ELR (cell line): ENCODE measurements at regions not wholly inside any gene's neighbourhood (a gene's known extent, or its start where the extent isn't known, plus 50 kb on each side); places are given as distances from the start of the nearest gene placed in this dataset.

Source experiments
- DNase-seq: peaks from one replicate; pipeline ENCODE4 v3.0.0-alpha.2; 2015; ENCODE audit warnings: low read depth

GRCh38 chr20:52818491-52818890, 153.7 kb upstream of the TSHZ2 start:
- DNase-seq: no peak

- no peak for DNase-seq
Measured at GRCh38 chr20:52817981-52818380, 154.2 kb upstream of the TSHZ2 start.

- DNase-seq: no peak
Measured at GRCh38 chr20:52817511-52817910, 154.6 kb upstream of the TSHZ2 start.

GRCh38 chr20:52814371-52814770, 157.8 kb upstream of the TSHZ2 start:
- no peak for DNase-seq

- no peak for DNase-seq
Measured at GRCh38 chr20:52812231-52812847, 159.8 kb upstream of the TSHZ2 start.

GRCh38 chr20:52809003-52809402, 163.2 kb upstream of the TSHZ2 start:
- DNase-seq: no peak

- DNase-seq: no peak
Measured at GRCh38 chr20:52806918-52807317, 165.2 kb upstream of the TSHZ2 start.

- no peak for DNase-seq
Measured at GRCh38 chr20:52805843-52806242, 166.3 kb upstream of the TSHZ2 start.

GRCh38 chr20:52805296-52805571, 166.9 kb upstream of the TSHZ2 start:
- DNase-seq: no peak

GRCh38 chr20:52804497-52805295, 167.5 kb upstream of the TSHZ2 start:
- no peak for DNase-seq

- DNase-seq: no peak
Measured at GRCh38 chr20:52801628-52802006, 170.5 kb upstream of the TSHZ2 start.

GRCh38 chr20:52800734-52801627, 171.2 kb upstream of the TSHZ2 start:
- no peak for DNase-seq

GRCh38 chr20:52799130-52799529, 173.0 kb upstream of the TSHZ2 start:
- no peak for DNase-seq

GRCh38 chr20:52798124-52798523, 174.0 kb upstream of the TSHZ2 start:
- DNase-seq: no peak

GRCh38 chr20:52794853-52795252, 177.3 kb upstream of the TSHZ2 start:
- DNase-seq: no peak

- DNase-seq: no peak
Measured at GRCh38 chr20:52793339-52793963, 178.7 kb upstream of the TSHZ2 start.

GRCh38 chr20:52791091-52791490, 181.1 kb upstream of the TSHZ2 start:
- no peak for DNase-seq

- DNase-seq: no peak
Measured at GRCh38 chr20:52789716-52790115, 182.4 kb upstream of the TSHZ2 start.

- no peak for DNase-seq
Measured at GRCh38 chr20:52787962-52788361, 184.2 kb upstream of the TSHZ2 start.

GRCh38 chr20:52787216-52787615, 184.9 kb upstream of the TSHZ2 start:
- DNase-seq: no peak

GRCh38 chr20:52785679-52786078, 186.5 kb upstream of the TSHZ2 start:
- DNase-seq: no peak

- DNase-seq: peak; percentile 4
Measured at GRCh38 chr20:52783769-52784168, 188.4 kb upstream of the TSHZ2 start.

- no peak for DNase-seq
Measured at GRCh38 chr20:52780462-52780861, 191.7 kb upstream of the TSHZ2 start.
